Endodermal cell (in vitro differentiated cells): ENCODE measurements at regions not wholly inside any gene's neighbourhood (a gene's known extent, or its start where the extent isn't known, plus 50 kb on each side); places are given as distances from the start of the nearest gene placed in this dataset.

Experiments used
- DNase-seq: peaks from one replicate; pipeline ENCODE4 v3.0.0-alpha.2; 2017
- H3K27ac ChIP-seq: 2 replicates; pipeline ENCODE4 v1.5.1; 2013; ENCODE audit warnings: mild to moderate bottlenecking, low read depth, low read length, moderate library complexity
- H3K27me3 ChIP-seq: 2 replicates; pipeline ENCODE4 v1.6.1; 2013; ENCODE audit warnings: mild to moderate bottlenecking, low read length, moderate library complexity; ENCODE audit not compliant: insufficient read depth, control insufficient read depth, poor library complexity, severe bottlenecking
- H3K36me3 ChIP-seq: 2 replicates; pipeline ENCODE4 v1.7.0; 2013; ENCODE audit warnings: mild to moderate bottlenecking, low read length, moderate library complexity; ENCODE audit not compliant: control insufficient read depth, insufficient read depth
- H3K4me1 ChIP-seq: one replicate; pipeline ENCODE4 v1.7.0; 2013; ENCODE audit warnings: low read length; ENCODE audit not compliant: control insufficient read depth, insufficient read depth
- H3K4me3 ChIP-seq: 2 replicates; pipeline ENCODE4 v1.5.1; 2013; ENCODE audit warnings: mild to moderate bottlenecking, low read length, moderate library complexity
- H3K9ac ChIP-seq: 2 replicates; pipeline ENCODE4 v1.6.1; 2013; ENCODE audit warnings: mild to moderate bottlenecking, low read length, moderate library complexity; ENCODE audit not compliant: poor library complexity, severe bottlenecking; ENCODE audit errors: extremely low read depth
- H3K9me3 ChIP-seq: 2 replicates; pipeline ENCODE4 v1.6.1; 2013; ENCODE audit warnings: mild to moderate bottlenecking, low read length, moderate library complexity; ENCODE audit not compliant: control insufficient read depth
- H3K27ac Mint-ChIP-seq: 2 replicates; pipeline ENCODE4 v1.8.0; 2020; ENCODE audit warnings: mixed read lengths
- H3K27me3 Mint-ChIP-seq: 2 replicates; pipeline ENCODE4 v1.8.0; 2021; ENCODE audit warnings: mild to moderate bottlenecking, mixed read lengths; ENCODE audit not compliant: insufficient read depth
- H3K36me3 Mint-ChIP-seq: 2 replicates; pipeline ENCODE4 v1.8.0; 2020; ENCODE audit warnings: low read depth, mixed read lengths
- H3K4me1 Mint-ChIP-seq: 2 replicates; pipeline ENCODE4 v1.8.0; 2020; ENCODE audit warnings: mixed read lengths
- H3K4me3 Mint-ChIP-seq: 2 replicates; pipeline ENCODE4 v1.8.0; 2020; ENCODE audit warnings: mild to moderate bottlenecking, moderate library complexity, mixed read lengths
- H3K9me3 Mint-ChIP-seq: 2 replicates; pipeline ENCODE4 v1.8.0; 2020; ENCODE audit warnings: mild to moderate bottlenecking, mixed read lengths
- WGBS, 2 experiments: methylation state at CpG; one replicate each; pipeline versions ENCODE4 v1.1.5 to v1.1.7; 2013; ENCODE audit warnings: missing lambda C conversion rate in 2 of 2, mixed read lengths in 1 of 2; ENCODE audit not compliant: insufficient coverage in 1 of 2, insufficient read length in 1 of 2; 5-methylcytosine and 5-hydroxymethylcytosine counted together
- TF ChIP-seq, protein P1 (sequence below): fragments of 200-600 bp; sonication (generic); conservative IDR thresholded peaks from 2 replicates; pipeline ENCODE4 v1.5.0; 2021; ENCODE audit warnings: antibody characterized with exemption, mild to moderate bottlenecking

DNA sequence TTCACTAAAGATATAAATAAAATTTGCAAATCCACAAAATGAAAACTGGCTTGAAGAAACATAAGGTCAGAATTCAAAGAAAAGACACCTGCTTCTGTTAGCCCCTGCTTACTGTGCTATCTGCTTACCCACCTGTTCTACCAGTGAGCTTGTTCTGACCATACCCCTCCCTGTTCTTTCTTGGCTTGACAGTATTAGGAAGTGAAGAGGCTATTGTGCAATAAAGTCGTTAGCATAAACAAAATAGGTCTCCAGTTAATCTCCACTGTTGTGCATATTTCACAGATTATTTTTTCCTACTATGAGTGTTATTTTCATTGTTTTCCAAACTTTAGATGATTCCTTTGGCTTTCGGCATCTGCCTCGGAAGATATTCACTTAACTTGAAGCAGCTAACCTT lies 322.1 kb downstream of the CCDC85A start:
- TF ChIP-seq, protein P1, sequence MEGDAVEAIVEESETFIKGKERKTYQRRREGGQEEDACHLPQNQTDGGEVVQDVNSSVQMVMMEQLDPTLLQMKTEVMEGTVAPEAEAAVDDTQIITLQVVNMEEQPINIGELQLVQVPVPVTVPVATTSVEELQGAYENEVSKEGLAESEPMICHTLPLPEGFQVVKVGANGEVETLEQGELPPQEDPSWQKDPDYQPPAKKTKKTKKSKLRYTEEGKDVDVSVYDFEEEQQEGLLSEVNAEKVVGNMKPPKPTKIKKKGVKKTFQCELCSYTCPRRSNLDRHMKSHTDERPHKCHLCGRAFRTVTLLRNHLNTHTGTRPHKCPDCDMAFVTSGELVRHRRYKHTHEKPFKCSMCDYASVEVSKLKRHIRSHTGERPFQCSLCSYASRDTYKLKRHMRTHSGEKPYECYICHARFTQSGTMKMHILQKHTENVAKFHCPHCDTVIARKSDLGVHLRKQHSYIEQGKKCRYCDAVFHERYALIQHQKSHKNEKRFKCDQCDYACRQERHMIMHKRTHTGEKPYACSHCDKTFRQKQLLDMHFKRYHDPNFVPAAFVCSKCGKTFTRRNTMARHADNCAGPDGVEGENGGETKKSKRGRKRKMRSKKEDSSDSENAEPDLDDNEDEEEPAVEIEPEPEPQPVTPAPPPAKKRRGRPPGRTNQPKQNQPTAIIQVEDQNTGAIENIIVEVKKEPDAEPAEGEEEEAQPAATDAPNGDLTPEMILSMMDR, result no peak
- Mint-ChIP-seq H3K27me3 (no peaks in the 10 kb centered on the region), H3K4me1 (no peaks in the 10 kb centered on the region), H3K27ac (no peak overlapping the region), H3K4me3 (no peak overlapping the region), H3K36me3 (no peaks in the 10 kb centered on the region), H3K9me3 (no peaks in the 10 kb centered on the region)
- Histone ChIP-seq H3K4me1 (no peaks in the 10 kb centered on the region), H3K27ac (no peak overlapping the region), H3K9me3 (no peaks in the 10 kb centered on the region), H3K36me3 (no peaks in the 10 kb centered on the region), H3K9ac (no peak overlapping the region), H3K27me3 (no peaks in the 10 kb centered on the region), H3K4me3 (no peak overlapping the region)
- no peak for DNase-seq
- WGBS, 2 experiments, result 98% methylated on average over 3 of the region's 3 CpGs; no CpG with 5 or more reads in 1 of the 2 experiments

DNA sequence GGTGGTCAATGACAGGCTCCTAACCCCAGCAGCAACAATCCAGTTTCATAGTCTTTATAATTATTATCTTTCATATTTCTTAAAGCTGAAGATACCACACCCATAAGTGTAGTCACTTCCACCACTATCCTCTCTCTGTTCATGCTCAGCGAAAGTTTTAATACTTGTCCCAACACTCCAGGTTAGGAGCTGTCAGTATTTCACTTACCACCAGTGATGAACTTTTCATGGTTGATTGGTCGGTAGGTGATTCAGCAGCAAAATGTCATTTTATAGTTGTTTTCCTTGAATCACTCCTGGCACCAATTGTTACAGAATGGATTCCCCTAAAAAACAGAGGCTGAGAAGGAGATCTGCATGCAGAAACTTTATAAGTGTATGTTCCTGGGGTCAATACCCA lies 324.9 kb downstream of the CCDC85A start:
- Histone ChIP-seq H3K36me3 (no peaks in the 10 kb centered on the region), H3K9ac (no peak overlapping the region), H3K9me3 (no peaks in the 10 kb centered on the region), H3K27me3 (no peaks in the 10 kb centered on the region), H3K4me1 (no peaks in the 10 kb centered on the region), H3K27ac (no peak overlapping the region), H3K4me3 (no peak overlapping the region)
- peaks cover 2% of the 10 kb centered on the region for H3K27me3 Mint-ChIP-seq
- TF ChIP-seq, protein P1, result no peak
- H3K4me3 Mint-ChIP-seq, result no peak overlapping the region
- WGBS, 2 experiments, result 90 to 100% methylated on average over 1 to 2 of the region's 2 CpGs
- no peaks in the 10 kb centered on the region for H3K36me3 Mint-ChIP-seq
- H3K27ac Mint-ChIP-seq, result no peak overlapping the region
- H3K4me1 Mint-ChIP-seq, result peaks cover 5% of the 10 kb centered on the region
- H3K9me3 Mint-ChIP-seq, result peaks cover 13% of the 10 kb centered on the region
- no peak for DNase-seq

DNA sequence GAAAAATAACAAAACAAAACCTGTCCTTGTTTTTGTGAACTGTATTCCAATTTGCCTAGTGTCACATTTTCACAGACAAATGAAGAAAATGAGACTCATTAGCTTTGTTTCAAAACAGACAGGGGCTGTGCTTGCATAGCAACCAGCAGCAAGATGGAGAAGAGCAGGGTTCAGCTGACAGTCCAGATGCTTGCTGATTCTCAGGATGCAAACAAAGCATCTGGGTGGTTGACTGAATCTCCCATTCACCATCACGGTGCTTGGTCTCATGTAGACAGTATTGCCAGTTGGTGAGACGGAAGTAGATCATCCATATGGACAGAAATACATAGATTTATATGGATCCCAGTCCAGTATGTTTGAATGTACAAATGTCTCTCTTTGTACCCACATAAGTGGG lies 326.8 kb downstream of the CCDC85A start:
- H3K9me3 Mint-ChIP-seq, result peaks cover 13% of the 10 kb centered on the region
- H3K36me3 ChIP-seq, result no peaks in the 10 kb centered on the region
- H3K4me3 ChIP-seq, result no peak overlapping the region
- H3K4me1 ChIP-seq, result no peaks in the 10 kb centered on the region
- H3K27me3 Mint-ChIP-seq, result peaks cover 2% of the 10 kb centered on the region
- WGBS, 2 experiments, result 97 to 100% methylated on average over 2 of the region's 2 CpGs
- no peak overlapping the region for H3K9ac ChIP-seq
- TF ChIP-seq, protein P1, result no peak
- no peaks in the 10 kb centered on the region for H3K9me3 ChIP-seq
- peaks cover 5% of the 10 kb centered on the region for H3K4me1 Mint-ChIP-seq
- no peak overlapping the region for H3K27ac ChIP-seq
- no peak for DNase-seq
- no peak overlapping the region for H3K4me3 Mint-ChIP-seq
- no peaks in the 10 kb centered on the region for H3K27me3 ChIP-seq
- no peak overlapping the region for H3K27ac Mint-ChIP-seq
- no peaks in the 10 kb centered on the region for H3K36me3 Mint-ChIP-seq
